Kidney (tissue), 13 donors: ENCODE measurements at regions not wholly inside any gene's neighbourhood (a gene's known extent, or its start where the extent isn't known, plus 50 kb on each side); places are given as distances from the start of the nearest gene placed in this dataset.
"Not testable (repeated sequence)": the region's sequence is repeated elsewhere in the genome, so short reads cannot be mapped to it uniquely, and the experiment has no call there.

Source experiments
- DNase-seq, 5 donors: peaks; one replicate each; pipeline ENCODE4 v3.0.0-alpha.2; 2013 to 2020
- FAIRE-seq: peaks from 2 replicates; lab custom pipeline; 2012; peaks lifted over from hg19 to GRCh38; lab: Jason Lieb, UNC
- H3K27ac ChIP-seq, 2 donors: one replicate each; pipeline ENCODE4 v1.7.0; 2013; ENCODE audit warnings: low read depth in 2 of 2, low read length in 2 of 2, inconsistent platforms in 1 of 2
- H3K27me3 ChIP-seq: one replicate; pipeline ENCODE4 v1.7.1; 2013; ENCODE audit warnings: low read length, inconsistent platforms; ENCODE audit not compliant: control insufficient read depth, insufficient read depth
- H3K36me3 ChIP-seq, 3 donors: one replicate each; pipeline versions ENCODE4 v1.7.0 to v1.7.1; 2013; ENCODE audit warnings: low read length in 3 of 3, control low read depth in 1 of 3, inconsistent platforms in 1 of 3; ENCODE audit not compliant: insufficient read depth in 3 of 3, control insufficient read depth in 2 of 3
- H3K4me1 ChIP-seq, 3 donors: one replicate each; pipeline versions ENCODE4 v1.7.0 to v1.7.1; 2013; ENCODE audit warnings: low read length in 3 of 3, inconsistent platforms in 1 of 3, low read depth in 1 of 3; ENCODE audit not compliant: control insufficient read depth in 2 of 3, insufficient read depth in 2 of 3
- H3K4me3 ChIP-seq, 3 donors: one replicate each; pipeline versions ENCODE4 v1.7.0 to v1.8.1; 2013; ENCODE audit warnings: low read length in 3 of 3, control low read depth in 1 of 3, inconsistent platforms in 1 of 3
- H3K9ac ChIP-seq, 3 donors: one replicate each; pipeline versions ENCODE4 v1.7.0 to v1.7.1; 2013; ENCODE audit warnings: low read length in 3 of 3, control low read depth in 1 of 3, inconsistent platforms in 1 of 3
- H3K9me3 ChIP-seq, 3 donors: one replicate each; pipeline versions ENCODE4 v1.7.0 to v1.7.1; 2013; ENCODE audit warnings: low read length in 3 of 3, control low read depth in 1 of 3, inconsistent platforms in 1 of 3; ENCODE audit not compliant: control insufficient read depth in 2 of 3, insufficient read depth in 1 of 3
- intact Hi-C: fragments of 100-400 bp; cut with DNase I; formaldehyde crosslinking; loops from one replicate; pipeline ENCODE4 v1.11.1; 2022
- TF ChIP-seq, protein P1 (sequence below): IDR thresholded peaks from 3 replicates; pipeline ENCODE4 v1.5.1; 2012; ENCODE audit warnings: mild to moderate bottlenecking, moderate library complexity, borderline replicate concordance; ENCODE audit not compliant: insufficient read depth; ENCODE audit errors: extremely low read depth
- donor health status: control.
- donor health status: control.
- donor health status: control.
- donor health status: control.
- donor health status: control.
- donor health status: DM: yes; HTN: yes; CAD: no.
- donor health status: Normal renal cell carcinoma (clear cell type).

DNA sequence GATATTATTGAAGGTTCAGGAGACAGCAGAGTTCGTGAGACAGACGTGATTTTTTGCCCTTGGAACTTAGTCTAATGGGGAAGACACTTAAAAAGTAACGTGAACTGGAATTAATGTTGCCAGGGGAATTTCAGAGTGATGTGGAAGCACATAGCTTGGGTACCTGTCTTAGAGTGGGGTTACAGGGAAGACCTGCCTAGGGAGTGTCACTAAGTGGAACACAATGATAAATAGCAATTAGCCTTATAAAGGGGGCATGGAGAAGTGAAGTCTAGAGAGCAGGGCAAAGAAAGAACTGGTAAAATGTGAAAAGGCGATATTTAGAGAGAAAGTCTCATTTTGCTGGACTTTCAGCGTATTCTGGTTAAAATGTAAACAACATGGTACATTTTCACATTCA, 306.0 kb upstream of the TCF4 start:
- no peak for DNase-seq

DNA sequence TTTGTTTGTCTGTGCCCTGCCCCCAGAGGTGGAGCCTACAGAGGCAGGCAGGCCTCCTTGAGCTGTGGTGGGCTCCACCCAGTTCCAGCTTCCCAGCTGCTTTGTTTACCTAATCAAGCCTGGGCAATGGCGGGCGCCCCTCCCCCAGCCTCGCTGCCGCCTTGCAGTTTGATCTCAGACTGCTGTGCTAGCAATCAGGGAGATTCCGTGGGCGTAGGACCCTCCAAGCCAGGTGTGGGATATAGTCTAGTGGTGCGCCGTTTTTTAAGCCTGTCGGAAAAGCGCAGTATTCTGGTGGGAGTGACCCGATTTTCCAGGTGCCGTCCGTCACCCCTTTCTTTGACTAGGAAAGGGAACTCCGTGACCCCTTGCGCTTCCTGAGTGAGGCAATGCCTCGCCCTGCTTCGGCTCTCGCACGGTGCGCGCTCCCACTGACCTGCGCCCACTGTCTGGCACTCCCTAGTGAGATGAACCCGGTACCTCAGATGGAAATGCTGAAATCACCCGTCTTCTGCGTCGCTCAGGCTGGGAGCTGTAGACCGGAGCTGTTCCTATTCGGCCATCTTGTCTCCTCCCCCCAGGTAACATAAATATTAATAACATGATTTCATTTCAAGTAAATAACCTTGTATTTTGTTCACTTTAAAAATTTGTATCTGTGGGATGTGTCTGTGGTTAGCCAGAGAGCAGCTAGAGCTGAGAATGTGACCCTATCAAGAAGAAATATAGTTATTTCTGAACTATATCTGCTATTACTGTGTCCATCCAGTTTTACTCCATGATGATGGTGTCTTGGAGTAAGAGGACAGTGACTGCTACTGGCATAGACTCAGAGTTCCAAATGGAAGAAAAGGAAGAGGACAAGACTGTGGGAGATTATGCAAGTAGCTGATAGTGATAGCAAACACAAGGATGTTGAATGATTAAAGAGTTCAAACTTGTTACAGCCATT, 305.1 kb upstream of the TCF4 start:
- H3K4me1 ChIP-seq, intact Hi-C loops, H3K27ac ChIP-seq, H3K9ac ChIP-seq, DNase-seq, H3K36me3 ChIP-seq, H3K27me3 ChIP-seq, FAIRE-seq, H3K9me3 ChIP-seq: not testable (repeated sequence)
- H3K4me3 ChIP-seq, result peak overlapping the region in 2 of 3 donors; percentile 11 to 18

More for the DNA sequence above, 306.0 kb upstream of the TCF4 start:
- H3K27ac ChIP-seq, result no peak overlapping the region
- no peaks in the 10 kb centered on the region for H3K4me1 ChIP-seq
- no peaks in the 10 kb centered on the region for H3K36me3 ChIP-seq
- no peak overlapping the region for H3K9ac ChIP-seq
- TF ChIP-seq, protein P1, sequence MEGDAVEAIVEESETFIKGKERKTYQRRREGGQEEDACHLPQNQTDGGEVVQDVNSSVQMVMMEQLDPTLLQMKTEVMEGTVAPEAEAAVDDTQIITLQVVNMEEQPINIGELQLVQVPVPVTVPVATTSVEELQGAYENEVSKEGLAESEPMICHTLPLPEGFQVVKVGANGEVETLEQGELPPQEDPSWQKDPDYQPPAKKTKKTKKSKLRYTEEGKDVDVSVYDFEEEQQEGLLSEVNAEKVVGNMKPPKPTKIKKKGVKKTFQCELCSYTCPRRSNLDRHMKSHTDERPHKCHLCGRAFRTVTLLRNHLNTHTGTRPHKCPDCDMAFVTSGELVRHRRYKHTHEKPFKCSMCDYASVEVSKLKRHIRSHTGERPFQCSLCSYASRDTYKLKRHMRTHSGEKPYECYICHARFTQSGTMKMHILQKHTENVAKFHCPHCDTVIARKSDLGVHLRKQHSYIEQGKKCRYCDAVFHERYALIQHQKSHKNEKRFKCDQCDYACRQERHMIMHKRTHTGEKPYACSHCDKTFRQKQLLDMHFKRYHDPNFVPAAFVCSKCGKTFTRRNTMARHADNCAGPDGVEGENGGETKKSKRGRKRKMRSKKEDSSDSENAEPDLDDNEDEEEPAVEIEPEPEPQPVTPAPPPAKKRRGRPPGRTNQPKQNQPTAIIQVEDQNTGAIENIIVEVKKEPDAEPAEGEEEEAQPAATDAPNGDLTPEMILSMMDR, result no peak
- intact Hi-C loops, result no loop called here
- no peak overlapping the region for H3K4me3 ChIP-seq
- H3K27me3 ChIP-seq, result no peaks in the 10 kb centered on the region
- no peak for FAIRE-seq
- no peaks in the 10 kb centered on the region for H3K9me3 ChIP-seq

DNA sequence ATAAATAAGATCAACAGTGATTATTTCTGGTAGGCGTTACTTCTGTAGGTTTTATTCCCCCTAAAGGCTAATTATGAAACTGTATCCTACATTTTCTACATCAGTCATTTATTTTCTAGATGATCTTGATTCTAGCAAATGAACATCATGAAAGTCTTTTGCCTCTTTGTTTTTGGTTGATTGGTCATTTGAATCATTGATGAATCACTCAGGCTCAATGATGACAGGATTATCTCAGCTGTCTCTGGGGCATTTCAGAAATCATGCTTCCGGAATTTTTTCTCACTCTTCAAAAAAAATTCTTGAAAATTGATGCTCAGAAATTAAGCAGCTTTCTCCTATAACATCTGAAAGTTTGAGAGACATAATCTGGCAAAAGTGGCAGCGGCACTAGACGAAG, 298.9 kb upstream of the TCF4 start:
- Histone ChIP-seq H3K4me1 (no peaks in the 10 kb centered on the region), H3K4me3 (no peak overlapping the region), H3K27me3 (no peaks in the 10 kb centered on the region), H3K27ac (no peak overlapping the region), H3K9ac (no peak overlapping the region), H3K36me3 (no peaks in the 10 kb centered on the region), H3K9me3 (peaks cover 0 to 4% (median 2%) of the 10 kb centered on the region in 3 donors)
- FAIRE-seq, result no peak
- DNase-seq, result no peak
- intact Hi-C loops, result no loop called here
- TF ChIP-seq, protein P1, result no peak

DNA sequence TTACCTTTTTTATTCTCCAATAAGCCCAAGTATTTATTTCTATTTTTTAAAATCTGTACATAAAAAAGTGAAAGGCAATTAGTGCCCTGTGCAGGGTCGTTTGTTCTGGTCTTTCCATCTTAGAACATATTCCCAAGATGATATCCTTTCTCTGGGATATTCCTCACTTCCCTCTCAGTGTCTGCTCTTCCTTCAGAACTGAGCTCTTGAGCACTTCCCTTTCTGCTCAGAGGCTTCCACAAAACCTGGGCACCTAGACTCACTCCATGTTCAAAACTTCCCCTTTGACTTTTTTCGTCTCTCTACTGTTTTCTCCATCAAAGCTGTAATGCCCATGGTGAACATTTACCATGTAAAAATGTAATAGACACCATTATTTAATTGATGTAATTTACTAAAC, 296.5 kb upstream of the TCF4 start:
- no peak for DNase-seq
- Histone ChIP-seq H3K9ac (no peak overlapping the region), H3K9me3 (peaks cover 0 to 4% (median 2%) of the 10 kb centered on the region in 3 donors), H3K4me1 (no peaks in the 10 kb centered on the region), H3K36me3 (no peaks in the 10 kb centered on the region), H3K27me3 (no peaks in the 10 kb centered on the region), H3K27ac (no peak overlapping the region), H3K4me3 (no peak overlapping the region)
- intact Hi-C loops, result no loop called here
- TF ChIP-seq, protein P1, result no peak
- FAIRE-seq, result no peak
